NCI-H82 treated with DMSO at 0.1 percent for 48 hours (cell line): ENCODE measurements at regions not wholly inside any gene's neighbourhood (a gene's known extent, or its start where the extent isn't known, plus 50 kb on each side); places are given as distances from the start of the nearest gene placed in this dataset.
A peak's percentile ranks its signal among the peaks of the same experiment; 100 is the strongest.
"Not testable (repeated sequence)": the region's sequence is repeated elsewhere in the genome, so short reads cannot be mapped to it uniquely, and the experiment has no call there.

Source experiments
- DNase-seq: peaks from one replicate; lab custom pipeline; 2025; ENCODE audit not compliant: unreplicated experiment; lab: John Stamatoyannopoulos, UW

DNA sequence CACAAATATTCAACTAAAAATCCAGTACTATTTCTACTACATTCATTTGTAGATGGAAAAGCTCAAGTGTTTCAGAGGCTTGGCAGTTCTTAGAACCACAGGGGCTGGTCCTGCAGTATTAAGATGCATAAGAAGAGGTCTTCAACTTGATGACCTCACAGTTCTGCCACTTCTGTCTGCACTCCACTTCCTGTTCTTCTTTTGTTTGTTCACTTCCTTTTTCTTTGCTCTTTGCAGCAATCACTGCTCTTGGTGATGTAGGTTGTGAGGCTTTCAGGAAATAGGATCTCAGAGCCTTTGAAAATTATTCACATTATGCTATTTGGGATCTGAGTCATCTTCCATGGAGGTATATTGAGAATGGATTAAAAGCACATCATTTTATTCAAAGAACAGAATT lies 602.0 kb upstream of the CPEB2 start:
- no peak for DNase-seq

DNA sequence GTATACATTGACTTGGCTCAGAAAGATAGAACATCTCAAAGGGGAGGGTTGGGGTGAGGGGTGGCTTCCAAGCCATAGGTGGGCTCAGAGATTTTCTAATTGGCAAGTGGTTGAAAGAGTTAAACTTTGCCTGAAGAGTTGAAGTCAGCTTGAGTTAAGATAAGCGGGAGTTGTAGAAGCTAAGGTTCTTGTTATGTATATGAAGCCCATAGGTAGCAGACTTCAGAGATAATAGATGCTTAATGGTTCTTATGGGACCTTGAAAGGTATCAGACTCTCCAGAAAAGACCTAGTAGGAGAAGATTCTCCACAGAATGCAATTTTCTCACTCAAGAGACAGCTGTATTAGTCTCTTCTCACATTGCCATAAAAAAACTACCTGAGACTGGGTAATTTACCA lies 599.1 kb upstream of the CPEB2 start:
- DNase-seq, result no peak

DNA sequence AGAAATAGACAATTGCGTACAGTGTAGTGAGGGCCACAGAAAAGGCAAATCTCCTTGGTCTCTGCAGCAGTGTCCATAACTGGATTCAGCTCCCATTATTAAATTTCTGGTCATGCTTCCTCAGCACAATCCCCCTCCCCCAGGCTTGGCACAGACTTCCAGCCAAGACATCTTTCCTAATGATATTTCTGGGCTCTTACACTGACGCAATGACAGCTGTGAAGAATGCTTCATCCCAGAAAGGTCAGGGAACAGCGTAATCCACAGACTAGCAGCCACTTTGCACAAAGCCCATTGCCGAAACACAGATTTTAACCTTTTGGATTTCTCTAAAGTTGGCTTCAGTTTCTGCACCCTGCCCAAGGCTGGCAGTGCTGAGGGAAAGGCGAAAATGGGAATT lies 597.6 kb upstream of the CPEB2 start:
- peak; percentile 51 for DNase-seq

DNA sequence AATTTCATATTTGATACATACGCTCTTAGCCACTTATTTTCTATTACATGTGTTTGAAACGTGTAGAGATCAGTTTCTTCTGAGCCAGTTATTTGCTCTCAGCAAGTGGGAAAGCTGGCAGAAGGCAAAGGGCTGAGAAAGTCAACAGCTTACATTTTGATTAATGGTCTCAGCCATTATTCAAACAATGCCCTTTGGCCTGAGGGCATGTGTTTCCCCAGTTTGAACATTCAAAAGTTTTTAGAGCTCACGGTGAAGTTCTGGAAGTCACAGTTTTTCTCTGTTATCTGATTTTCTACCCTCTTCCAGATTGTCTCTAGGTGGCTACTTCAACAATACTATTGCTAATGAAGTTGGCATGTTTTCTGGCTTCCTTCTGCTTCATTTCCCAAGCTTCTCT lies 591.8 kb upstream of the CPEB2 start:
- DNase-seq, result no peak

DNA sequence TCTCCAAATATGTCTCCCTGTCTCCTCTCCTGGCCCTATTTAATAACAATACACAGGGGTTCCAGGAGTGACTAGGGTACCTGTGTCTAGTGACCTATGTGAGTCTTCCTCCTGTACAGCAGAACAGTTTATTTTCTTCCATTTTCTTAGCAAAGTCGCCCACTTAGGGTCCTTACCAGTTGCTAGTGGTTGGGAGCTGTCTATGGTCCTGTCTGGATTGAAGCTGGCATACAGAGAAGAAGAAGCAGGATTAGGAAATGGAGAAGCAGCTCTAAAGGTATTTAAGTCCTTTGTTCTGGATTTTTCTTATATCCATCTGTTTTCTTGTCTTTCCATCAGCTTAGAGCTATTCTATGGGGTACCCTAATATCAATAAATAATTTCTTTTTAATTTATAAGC lies 587.1 kb upstream of the CPEB2 start:
- no peak for DNase-seq

DNA sequence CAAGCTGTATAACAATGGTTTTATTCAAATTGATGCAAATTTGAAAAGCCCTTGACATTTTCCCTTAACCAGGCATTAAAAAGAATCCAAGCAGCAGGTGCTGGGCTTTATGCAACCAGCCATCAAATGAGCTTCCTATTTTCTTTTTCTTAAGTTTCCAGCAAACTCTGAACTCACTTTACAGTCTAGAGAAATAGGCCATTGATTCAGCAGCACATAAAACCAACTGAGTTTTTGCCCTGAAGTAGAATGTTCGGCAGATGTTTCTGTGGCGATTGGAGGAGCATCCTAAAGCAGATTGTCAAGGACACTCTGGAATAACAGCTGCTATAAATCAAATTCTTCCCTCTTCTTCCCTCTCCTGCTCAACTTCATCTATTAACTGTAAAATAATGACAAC lies 582.8 kb upstream of the CPEB2 start:
- no peak for DNase-seq

DNA sequence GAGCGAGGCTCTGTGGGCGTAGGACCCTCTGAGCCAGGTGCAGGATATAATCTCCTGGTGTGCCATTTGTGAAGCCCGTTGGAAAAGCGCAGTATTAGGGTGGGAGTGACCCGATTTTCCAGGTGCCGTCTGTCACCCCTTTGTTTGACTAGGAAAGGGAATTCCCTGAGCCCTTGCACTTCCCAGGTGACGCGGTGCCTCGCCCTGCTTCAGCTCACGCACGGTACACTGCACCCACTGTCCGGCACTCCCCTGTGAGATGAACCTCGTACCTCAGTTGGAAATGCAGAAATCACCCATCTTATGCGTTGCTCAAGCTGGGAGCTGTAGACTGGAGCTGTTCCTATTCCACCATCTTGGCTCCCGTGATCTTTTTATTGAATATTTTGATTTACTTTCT lies 576.0 kb upstream of the CPEB2 start:
- not testable (repeated sequence) for DNase-seq

DNA sequence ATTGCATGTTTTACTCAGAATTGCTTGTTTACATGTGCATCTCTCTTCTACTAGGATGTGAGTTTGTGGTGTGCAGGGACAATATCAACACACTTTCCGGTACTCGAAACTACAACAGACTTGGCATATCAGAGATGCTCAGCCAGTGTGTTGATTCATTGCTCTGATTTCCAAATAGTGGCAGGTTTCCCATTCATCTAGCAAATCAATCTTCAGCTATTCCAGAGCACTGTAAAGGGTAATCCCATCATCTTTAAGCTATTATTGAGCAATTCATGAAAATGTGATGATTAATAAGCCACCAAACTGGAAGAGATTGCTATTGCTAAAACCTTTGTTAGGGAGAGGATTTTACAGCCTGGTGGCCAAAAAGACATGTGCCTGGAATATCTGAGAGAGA lies 574.2 kb upstream of the CPEB2 start:
- no peak for DNase-seq

DNA sequence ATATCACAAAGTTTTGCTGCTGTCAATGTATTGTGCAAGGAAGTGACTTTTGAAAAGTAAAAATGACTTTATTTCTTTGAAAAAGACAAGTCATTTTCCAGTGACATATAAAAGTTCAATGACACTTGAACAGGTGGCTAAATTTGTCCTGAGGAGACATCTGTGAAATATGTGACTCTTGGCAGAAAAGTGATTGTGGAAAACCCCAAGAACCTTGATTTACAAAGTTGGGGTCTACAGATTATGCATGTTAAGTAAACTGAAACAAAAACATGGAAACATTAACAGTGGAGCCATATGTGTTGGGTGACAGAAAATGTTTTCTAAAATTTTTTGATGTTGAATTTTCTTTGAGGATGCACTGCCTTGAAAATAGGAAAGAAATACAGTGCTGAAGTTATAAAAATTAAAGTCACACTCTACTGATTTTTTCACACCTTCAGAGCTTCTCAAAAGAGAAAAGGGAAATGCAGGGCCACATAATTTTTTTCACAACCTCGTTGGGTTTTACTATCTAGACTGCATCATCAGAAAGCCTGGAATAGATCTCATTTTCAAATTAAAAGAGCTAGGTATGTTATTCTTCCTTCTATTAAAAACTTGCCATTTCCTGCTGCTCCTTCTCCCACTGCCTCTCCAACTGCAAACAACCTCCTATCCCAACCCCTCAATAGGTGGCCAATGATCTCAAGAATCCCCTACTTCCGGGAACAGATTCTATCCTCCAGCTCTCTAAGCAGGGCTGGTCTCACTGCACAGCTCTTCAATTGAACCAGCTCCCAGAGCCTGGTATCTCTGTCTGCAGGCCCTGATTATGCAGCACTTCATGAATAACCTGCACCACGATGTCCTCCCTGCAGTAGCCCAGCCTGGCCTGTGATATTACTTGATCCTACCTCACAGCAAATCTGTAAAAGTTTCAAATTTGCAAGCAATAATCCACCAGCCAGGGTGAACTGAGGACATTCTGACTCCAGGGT lies 570.8 kb upstream of the CPEB2 start:
- DNase-seq, result no peak

DNA sequence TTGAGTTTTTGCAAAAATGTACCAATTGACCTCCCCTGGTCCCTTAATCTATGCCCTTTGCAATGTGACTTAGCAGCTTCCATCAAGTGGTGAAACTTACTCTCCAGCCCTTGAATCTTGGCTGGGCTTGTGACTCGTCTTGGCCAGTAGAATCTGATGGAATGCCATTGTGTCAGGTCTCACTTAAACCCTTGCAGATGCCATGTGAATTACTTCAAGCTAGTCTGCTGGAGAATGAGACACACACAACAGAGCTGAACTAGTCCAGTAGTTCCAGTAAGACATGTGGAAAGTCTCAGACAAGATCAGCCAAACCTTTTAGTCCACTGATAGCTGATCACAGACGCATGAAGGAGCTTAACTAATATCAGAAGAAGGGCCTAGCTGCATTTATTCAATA lies 567.8 kb upstream of the CPEB2 start:
- no peak for DNase-seq

DNA sequence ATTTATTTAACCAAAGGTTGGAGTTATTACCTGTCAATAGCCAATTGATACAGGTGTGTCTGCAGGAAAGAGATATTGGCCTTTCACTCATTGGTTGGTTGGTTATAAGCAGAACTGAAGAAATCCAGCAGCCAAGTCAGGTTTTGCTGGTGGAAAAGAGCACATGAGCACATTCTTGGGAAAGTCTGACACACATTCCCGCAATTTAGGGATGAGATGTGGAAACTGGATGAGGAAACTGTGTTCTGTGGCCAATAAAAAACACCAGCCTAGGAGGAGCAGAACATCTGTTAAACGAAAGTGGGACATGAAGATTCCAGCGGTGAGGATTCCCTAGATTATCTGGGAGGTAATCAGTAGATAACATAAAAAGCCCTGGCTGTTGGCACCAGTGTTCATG lies 567.4 kb upstream of the CPEB2 start:
- no peak for DNase-seq

DNA sequence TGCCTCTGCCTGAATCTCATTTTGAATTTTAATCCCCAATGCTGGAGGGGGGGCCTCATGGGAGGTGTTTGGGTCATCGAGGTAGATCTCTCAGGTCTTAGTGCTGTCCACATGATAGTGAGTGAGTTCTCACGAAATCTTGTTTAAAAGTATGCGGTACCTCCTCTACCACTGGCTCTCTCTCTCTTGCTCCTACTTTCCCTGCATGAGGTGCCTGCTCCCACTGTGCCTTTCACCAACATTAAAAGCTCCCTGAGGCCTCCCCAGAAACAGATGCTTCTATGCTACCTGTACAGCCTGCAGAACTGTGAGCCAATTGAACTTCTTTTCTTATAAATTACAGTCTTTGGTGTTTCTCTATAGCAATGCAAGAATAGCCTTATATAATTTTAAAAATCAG lies 560.7 kb upstream of the CPEB2 start:
- DNase-seq, result no peak

DNA sequence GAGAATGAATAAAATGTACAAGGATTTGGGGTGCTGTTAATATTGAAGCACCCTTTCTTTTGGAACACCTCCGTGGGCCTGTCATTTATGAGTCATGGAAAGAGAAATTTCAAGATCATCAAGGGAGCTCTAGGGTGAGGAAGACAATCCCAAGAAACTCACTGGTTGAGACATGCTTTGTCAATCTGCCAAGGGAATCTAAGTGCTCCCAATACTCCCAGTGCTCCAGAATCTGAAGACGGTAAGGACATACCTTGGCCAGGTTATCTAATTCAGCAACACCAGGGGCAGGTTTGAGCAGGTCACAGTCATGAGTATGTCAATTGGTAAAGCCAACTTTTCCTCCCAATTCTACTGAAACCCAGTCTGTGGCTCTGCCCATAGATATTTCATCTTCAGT lies 556.4 kb upstream of the CPEB2 start:
- no peak for DNase-seq

DNA sequence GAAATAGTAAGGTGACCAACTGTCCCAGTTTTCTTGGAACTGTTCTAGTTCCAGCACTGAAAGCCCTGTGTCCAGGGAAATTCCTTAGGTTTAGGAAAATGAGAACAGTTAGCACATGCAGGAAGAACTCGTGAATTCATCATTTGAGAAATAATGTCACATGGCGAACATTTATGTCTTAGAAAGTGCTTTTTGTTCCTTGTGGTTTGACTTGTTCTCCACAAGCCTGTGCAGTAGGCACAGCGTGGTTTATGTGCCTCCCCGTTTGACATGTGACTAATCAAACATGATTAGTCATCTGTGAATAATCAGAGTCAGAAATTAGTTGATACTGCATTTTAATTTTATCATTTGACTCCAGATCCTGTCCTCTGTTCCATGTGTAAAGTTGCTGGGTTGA lies 556.0 kb upstream of the CPEB2 start:
- DNase-seq, result no peak

DNA sequence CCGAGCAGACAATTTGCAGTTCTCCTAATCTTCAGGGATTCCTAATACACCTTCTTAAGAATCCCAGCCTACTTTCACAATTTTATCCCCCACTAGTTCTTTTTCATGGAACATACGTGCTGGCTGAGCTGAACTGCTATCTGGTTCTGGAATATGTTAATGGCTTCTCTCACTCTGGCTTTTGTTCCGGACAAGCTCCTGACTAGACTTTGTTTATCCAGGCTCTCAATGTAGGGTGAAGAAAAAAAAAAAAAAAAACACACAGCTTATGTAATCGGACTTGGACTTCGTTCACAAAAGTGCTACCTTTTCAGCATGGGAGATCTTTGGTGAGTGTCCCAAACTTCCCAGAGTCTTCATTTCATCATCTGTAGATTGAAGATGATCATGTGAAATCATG lies 555.4 kb upstream of the CPEB2 start:
- DNase-seq, result no peak

DNA sequence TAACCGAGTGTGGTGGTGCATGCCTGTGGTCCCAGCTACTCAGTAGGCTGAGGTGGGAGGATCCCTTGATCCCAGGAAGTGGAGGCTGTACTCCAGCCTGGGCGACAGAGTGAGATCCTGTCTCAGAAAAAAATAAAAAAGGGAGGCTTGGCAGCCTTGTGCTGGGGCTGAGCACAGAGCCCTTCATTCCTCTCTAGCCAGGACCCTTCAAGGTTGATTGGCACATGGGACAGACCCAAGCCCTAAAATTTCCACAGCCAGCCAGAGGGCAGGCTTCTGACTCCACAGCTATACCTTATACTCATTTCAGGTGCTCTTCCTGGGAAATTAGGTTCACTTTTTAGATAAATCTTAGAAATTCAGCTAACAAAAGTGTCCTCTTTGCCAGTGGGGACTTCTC lies 553.0 kb upstream of the CPEB2 start:
- no peak for DNase-seq

DNA sequence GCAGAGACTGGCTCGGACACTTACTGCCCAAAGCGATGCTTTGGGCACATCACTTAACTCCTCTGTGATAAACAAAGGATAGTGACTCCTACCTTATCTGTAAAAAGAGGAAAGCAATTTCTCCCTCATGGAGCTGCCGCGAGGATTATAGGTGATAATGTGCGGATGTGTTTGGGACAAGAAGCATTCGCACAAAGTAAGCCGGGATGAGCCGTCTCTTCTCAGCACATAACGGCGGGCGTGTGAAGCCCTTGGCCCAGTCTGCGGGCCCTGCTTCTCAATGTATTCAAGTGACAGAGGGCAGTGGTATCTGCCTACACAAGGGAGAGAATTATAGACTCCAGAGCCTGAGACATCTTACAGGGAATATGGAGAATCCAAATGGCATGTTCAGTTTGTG lies 550.3 kb upstream of the CPEB2 start:
- DNase-seq, result no peak

DNA sequence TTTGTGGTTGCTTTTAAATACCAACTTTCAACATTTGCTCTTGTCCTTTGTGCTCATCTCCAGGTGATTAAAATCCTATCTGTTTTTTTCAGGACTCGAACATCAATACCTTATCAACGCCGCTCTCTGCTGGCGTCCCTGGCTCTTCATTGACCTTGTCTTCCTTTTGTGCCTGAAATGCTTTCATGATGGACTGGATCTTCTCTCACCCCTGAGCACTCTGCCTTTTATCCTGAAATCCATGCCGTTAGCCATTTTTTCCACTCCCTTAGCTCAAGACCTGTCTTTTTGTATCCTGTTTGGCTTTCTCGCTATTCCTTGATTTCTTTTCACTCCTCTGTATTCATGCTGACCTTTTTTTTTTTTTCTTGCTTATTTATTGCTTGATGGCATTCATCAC lies 549.5 kb upstream of the CPEB2 start:
- no peak for DNase-seq

DNA sequence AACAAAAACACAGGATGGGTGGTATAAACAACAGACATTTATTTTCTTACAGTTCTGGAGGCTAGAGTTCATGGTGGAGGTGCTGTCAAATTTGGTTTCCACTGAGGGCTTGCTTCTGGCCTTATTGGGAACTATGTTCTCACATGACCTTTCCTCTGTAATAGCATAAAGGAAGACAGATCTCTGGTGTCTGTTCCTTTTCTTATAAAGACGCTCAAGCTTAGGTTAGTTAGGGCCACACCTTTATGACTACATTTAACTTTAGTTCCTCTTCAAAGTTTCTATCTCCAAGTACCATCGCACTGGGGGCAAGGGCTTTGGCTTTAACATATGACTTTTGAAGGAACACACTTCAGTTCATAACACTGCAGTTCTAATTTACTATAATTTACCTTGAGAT lies 543.8 kb upstream of the CPEB2 start:
- DNase-seq, result no peak

DNA sequence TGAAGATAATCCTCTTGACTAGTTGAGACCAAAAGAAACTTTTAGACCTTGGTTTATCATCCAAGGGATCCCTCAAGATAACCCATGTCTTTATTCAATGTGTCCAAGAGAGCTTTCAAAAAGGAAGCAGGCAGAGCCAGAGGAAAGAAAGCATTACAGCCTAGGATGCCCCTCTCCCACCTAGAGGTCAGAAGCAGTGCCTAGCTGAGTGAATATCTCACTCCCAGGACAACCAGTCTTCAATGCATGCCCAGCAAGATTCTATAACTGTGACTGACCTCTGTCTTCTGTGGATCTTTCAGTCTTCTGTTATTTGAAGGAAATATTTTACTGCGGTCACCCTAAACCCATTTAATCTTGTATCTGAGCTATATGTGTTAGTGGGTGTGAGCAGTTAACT lies 537.2 kb upstream of the CPEB2 start:
- no peak for DNase-seq

DNA sequence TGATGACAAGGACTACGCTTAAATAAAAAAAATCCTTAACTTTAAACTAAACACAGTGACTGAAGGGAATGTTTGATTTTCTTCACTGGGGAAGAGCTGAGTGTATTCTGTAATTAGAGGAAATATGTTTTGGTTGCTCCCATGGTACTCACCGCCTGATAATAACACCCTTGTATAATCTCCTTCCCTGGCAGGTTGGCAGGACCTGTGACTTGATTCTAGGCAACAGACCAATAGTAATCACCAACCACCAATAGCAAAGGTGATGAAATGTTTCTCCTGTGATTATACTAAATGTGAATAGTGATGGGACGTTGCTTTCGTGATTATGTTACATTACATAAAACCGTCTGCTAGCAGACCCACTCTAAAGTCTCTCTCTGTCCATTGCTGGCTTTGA lies 536.8 kb upstream of the CPEB2 start:
- DNase-seq, result no peak

DNA sequence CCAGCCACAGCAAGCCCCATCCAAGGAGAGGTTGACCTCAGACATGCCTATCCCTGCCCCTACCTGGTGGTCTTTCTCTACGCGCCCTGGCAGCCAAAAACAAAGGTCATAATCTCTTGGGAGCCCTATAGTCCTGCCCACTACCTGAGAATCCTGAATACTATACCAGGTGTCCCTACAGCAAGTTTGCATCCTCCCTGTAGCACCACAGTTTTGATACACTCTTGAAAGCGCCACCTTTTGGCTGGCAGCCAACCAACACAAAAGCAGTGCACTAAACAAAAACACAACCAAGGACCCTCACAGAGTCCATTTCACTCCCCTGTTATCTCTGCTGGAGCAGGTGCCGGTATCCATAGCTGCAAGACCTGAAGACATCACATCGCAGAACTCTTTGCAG lies 523.8 kb upstream of the CPEB2 start:
- DNase-seq, result no peak

DNA sequence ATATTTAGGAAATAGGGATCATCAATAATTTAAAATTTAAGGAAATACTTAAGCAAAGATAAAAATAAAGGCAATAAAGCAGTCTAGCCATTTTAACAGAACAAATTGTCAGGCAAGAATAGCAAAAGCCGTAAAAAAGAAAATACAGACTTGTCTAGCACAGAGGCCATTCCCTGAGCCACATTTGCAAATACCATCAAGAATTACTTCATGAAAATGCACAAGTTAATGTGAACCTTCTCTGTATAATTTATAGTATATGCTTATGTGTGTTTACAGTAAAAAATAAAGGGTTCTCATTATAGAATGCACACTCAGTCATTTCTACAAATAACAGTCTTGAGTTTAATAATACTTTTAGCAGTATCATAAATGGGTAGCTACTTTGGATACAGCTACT lies 505.9 kb upstream of the CPEB2 start:
- no peak for DNase-seq
